ENCODE measurements at regions not wholly inside any gene's neighbourhood (a gene's known extent, or its start where the extent isn't known, plus 50 kb on each side); places are given as distances from the start of the nearest gene placed in this dataset.

- no peaks in the 10 kb centered on the region for H4K20me1 ChIP-seq (ENCODE audit: low read depth)
- no peak for DNase-seq (ENCODE audit: low spot score)
- no peaks in the 10 kb centered on the region for H3K4me1 ChIP-seq
- no peaks in the 10 kb centered on the region for H3K9me3 ChIP-seq (ENCODE audit: low read depth)
- no peaks in the 10 kb centered on the region for H3K79me2 ChIP-seq (ENCODE audit: low read depth)
- Mint-ChIP-seq H3K36me3 (no peaks in the 10 kb centered on the region), H3K4me3 (no peak overlapping the region), H3K27me3 (ENCODE audit: insufficient read depth, low read depth) (peaks cover 4% of the 10 kb centered on the region), H3K27ac (no peak overlapping the region), H3K9me3 (no peaks in the 10 kb centered on the region), H3K4me1 (peaks cover 11% of the 10 kb centered on the region)
- H3K27me3 ChIP-seq = no peaks in the 10 kb centered on the region
- TF ChIP-seq, protein P1, sequence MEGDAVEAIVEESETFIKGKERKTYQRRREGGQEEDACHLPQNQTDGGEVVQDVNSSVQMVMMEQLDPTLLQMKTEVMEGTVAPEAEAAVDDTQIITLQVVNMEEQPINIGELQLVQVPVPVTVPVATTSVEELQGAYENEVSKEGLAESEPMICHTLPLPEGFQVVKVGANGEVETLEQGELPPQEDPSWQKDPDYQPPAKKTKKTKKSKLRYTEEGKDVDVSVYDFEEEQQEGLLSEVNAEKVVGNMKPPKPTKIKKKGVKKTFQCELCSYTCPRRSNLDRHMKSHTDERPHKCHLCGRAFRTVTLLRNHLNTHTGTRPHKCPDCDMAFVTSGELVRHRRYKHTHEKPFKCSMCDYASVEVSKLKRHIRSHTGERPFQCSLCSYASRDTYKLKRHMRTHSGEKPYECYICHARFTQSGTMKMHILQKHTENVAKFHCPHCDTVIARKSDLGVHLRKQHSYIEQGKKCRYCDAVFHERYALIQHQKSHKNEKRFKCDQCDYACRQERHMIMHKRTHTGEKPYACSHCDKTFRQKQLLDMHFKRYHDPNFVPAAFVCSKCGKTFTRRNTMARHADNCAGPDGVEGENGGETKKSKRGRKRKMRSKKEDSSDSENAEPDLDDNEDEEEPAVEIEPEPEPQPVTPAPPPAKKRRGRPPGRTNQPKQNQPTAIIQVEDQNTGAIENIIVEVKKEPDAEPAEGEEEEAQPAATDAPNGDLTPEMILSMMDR (IDR thresholded peaks at IDR 0.05) = no peak
- no peak for TF ChIP-seq EZH2 (IDR thresholded peaks at IDR 0.05)
- TF ChIP-seq EZH2phosphoT487 (IDR thresholded peaks at IDR 0.05) = no peak
- no peak overlapping the region for H3K4me2 ChIP-seq
- H2AFZ ChIP-seq (replicated peaks) = no peak overlapping the region
- H3K36me3 ChIP-seq = no peaks in the 10 kb centered on the region
- H3K27ac ChIP-seq = no peak overlapping the region
- no peaks in the 10 kb centered on the region for H3F3A ChIP-seq (ENCODE audit: low read depth)
- H3K9ac ChIP-seq = no peak overlapping the region
- H3K4me3 ChIP-seq = no peak overlapping the region
These were observed 406.3 kb downstream of the COG6 start for GRCh38 chr13:40061466-40062450.

DNA sequence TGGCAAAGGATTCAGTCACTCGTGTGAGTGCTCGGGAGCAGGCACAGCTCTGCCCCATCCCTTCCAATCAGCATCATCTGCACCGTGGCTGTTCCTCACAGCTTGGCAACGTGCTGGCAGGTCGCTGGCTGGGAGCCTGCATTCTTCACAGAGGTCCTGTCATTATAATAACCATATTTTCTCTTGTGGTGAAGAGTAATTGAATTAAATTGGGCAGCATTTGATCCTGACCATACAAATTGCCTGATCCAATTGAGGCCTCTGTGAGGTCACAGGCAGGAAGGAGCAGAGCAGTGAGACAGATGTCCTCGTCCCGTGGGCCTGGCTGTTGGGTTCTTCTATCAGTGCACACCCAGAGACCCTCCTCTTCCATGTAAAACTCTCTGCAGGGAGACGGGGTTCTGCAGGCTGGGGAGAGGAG is 407.8 kb downstream of the COG6 start:
- Mint-ChIP-seq H3K4me1 (peaks cover 11% of the 10 kb centered on the region), H3K27me3 (ENCODE audit: insufficient read depth, low read depth) (peaks cover 4% of the 10 kb centered on the region), H3K27ac (no peak overlapping the region), H3K9me3 (no peaks in the 10 kb centered on the region), H3K4me3 (no peak overlapping the region), H3K36me3 (no peaks in the 10 kb centered on the region)
- Histone ChIP-seq H2AFZ (replicated peaks) (no peak overlapping the region), H3F3A (ENCODE audit: low read depth) (no peaks in the 10 kb centered on the region), H3K36me3 (no peaks in the 10 kb centered on the region), H4K20me1 (ENCODE audit: low read depth) (no peaks in the 10 kb centered on the region), H3K27ac (no peak overlapping the region), H3K27me3 (no peaks in the 10 kb centered on the region), H3K79me2 (ENCODE audit: low read depth) (no peaks in the 10 kb centered on the region), H3K9ac (no peak overlapping the region), H3K4me1 (no peaks in the 10 kb centered on the region), H3K4me3 (no peak overlapping the region), H3K9me3 (ENCODE audit: low read depth) (no peaks in the 10 kb centered on the region), H3K4me2 (no peak overlapping the region)
- TF ChIP-seq EZH2phosphoT487 (IDR thresholded peaks at IDR 0.05) = no peak
- no peak for TF ChIP-seq EZH2 (IDR thresholded peaks at IDR 0.05)
- TF ChIP-seq, protein P1 (IDR thresholded peaks at IDR 0.05) = no peak
- no peak for DNase-seq (ENCODE audit: low spot score)

- Mint-ChIP-seq H3K9me3 (no peaks in the 10 kb centered on the region), H3K27ac (peak overlapping the region; percentile 44), H3K4me3 (no peak overlapping the region), H3K4me1 (peaks cover 11% of the 10 kb centered on the region), H3K27me3 (ENCODE audit: insufficient read depth, low read depth) (peaks cover 4% of the 10 kb centered on the region), H3K36me3 (no peaks in the 10 kb centered on the region)
- no peaks in the 10 kb centered on the region for H3K4me1 ChIP-seq
- no peaks in the 10 kb centered on the region for H3F3A ChIP-seq (ENCODE audit: low read depth)
- no peak overlapping the region for H2AFZ ChIP-seq (replicated peaks)
- TF ChIP-seq EZH2 (IDR thresholded peaks at IDR 0.05) (no peak), EZH2phosphoT487 (IDR thresholded peaks at IDR 0.05) (no peak)
- TF ChIP-seq, protein P1 (IDR thresholded peaks at IDR 0.05) = no peak
- no peak overlapping the region for H3K4me3 ChIP-seq
- no peak overlapping the region for H3K4me2 ChIP-seq
- DNase-seq (ENCODE audit: low spot score) = no peak
- no peaks in the 10 kb centered on the region for H4K20me1 ChIP-seq (ENCODE audit: low read depth)
- H3K27ac ChIP-seq = no peak overlapping the region
- no peaks in the 10 kb centered on the region for H3K27me3 ChIP-seq
- no peaks in the 10 kb centered on the region for H3K9me3 ChIP-seq (ENCODE audit: low read depth)
- H3K36me3 ChIP-seq = no peaks in the 10 kb centered on the region
- H3K79me2 ChIP-seq (ENCODE audit: low read depth) = no peaks in the 10 kb centered on the region
- H3K9ac ChIP-seq = no peak overlapping the region
These were observed 408.2 kb downstream of the COG6 start for GRCh38 chr13:40063703-40064102.
